ENCODE measurements at regions not wholly inside any gene's neighbourhood (a gene's known extent, or its start where the extent isn't known, plus 50 kb on each side); places are given as distances from the start of the nearest gene placed in this dataset.

DNA sequence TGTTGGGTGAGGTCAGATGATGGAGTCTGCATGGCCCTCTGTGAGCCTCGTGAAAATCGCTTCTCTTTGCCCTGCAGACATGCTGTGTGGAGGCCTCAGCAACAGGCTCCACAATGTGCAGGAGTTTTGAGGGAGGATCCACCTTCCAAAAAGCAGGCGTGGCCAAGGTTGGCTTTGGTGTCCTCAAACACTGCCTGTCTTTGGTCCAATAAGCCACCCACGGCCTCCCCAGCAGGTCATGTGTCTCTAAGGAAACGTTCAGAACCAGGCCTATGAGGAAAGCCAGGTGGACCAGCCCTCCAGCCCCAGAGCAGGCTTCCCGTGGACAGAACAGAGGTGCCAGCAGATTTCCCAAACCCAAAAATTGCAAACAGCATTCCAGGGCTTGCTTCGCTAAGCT lies 340.7 kb upstream of the IRX2 start:
- TF ChIP-seq, protein P1, sequence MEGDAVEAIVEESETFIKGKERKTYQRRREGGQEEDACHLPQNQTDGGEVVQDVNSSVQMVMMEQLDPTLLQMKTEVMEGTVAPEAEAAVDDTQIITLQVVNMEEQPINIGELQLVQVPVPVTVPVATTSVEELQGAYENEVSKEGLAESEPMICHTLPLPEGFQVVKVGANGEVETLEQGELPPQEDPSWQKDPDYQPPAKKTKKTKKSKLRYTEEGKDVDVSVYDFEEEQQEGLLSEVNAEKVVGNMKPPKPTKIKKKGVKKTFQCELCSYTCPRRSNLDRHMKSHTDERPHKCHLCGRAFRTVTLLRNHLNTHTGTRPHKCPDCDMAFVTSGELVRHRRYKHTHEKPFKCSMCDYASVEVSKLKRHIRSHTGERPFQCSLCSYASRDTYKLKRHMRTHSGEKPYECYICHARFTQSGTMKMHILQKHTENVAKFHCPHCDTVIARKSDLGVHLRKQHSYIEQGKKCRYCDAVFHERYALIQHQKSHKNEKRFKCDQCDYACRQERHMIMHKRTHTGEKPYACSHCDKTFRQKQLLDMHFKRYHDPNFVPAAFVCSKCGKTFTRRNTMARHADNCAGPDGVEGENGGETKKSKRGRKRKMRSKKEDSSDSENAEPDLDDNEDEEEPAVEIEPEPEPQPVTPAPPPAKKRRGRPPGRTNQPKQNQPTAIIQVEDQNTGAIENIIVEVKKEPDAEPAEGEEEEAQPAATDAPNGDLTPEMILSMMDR (IDR thresholded peaks at IDR 0.05) = no peak
- no peak for TF ChIP-seq POLR2A (IDR thresholded peaks at IDR 0.05)

All from lower leg skin (tissue), 3 donors.